Prostate gland (tissue), 2 donors: ENCODE measurements at regions not wholly inside any gene's neighbourhood (a gene's known extent, or its start where the extent isn't known, plus 50 kb on each side); places are given as distances from the start of the nearest gene placed in this dataset.

ENCODE experiments used
- POLR2A ChIP-seq: fragments of 450-650 bp; IDR thresholded peaks from one replicate; pipeline ENCODE4 v1.6.1; 2016; ENCODE audit warnings: antibody characterized with exemption, mild to moderate bottlenecking
- POLR2AphosphoS5 ChIP-seq: sonication (generic); formaldehyde crosslinking; IDR thresholded peaks from one replicate; pipeline ENCODE4 v1.6.1; 2017; ENCODE audit warnings: antibody characterized with exemption
- TF ChIP-seq, protein P1 (sequence below), 4 experiments: fragments of 200-600 bp in 2 of 4; fragments of 450-650 bp in 2 of 4; sonication (generic) in 2 of 4; IDR thresholded peaks; 1 replicate in 3 of 4; 2 replicates in 1 of 4; pipeline ENCODE4 v1.5.1; 2016 to 2019; ENCODE audit warnings: antibody characterized with exemption in 4 of 4, mild to moderate bottlenecking in 2 of 4, moderate library complexity in 2 of 4

DNA sequence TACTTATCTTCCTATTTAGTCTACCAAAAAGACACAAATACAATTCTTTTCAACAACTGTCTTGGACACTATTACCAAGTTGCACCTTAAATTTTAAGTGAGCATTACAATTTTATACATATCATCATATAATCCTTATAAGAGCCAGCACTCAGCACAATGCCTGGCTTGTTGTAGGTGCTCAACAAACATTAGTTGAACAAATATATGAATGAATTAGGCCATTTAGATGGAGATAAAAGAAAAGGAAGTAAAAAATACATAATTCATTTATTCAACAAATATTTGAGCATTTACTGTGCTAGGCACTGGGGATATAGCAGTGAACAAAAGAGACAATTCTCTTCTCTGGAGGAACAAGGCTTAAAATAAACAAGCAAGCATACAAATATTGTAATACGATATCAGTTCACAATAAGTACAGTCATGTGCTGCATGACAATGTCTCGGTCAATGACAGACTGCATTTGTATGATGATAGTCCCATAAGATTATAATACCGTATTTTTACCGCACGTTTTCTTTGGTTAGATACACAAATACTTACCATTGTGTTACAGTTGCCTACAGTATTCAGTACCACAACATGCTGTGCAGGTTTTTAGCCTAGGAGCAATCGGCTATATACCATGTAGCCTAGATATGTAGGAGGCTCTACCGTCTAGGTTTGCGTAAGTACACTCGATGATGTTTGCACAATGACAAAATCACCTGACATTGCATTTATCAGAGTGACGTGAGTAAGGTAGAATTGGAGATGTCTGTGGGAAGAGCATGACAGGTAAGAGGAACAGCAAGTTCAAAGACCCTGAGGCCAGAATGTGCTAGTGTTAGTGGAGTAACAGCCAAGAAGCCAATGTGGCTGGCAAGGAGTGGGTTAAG, 86.4 kb upstream of the HS3ST2 start:
- TF ChIP-seq POLR2AphosphoS5, result peak; percentile 74
- TF ChIP-seq, protein P1, sequence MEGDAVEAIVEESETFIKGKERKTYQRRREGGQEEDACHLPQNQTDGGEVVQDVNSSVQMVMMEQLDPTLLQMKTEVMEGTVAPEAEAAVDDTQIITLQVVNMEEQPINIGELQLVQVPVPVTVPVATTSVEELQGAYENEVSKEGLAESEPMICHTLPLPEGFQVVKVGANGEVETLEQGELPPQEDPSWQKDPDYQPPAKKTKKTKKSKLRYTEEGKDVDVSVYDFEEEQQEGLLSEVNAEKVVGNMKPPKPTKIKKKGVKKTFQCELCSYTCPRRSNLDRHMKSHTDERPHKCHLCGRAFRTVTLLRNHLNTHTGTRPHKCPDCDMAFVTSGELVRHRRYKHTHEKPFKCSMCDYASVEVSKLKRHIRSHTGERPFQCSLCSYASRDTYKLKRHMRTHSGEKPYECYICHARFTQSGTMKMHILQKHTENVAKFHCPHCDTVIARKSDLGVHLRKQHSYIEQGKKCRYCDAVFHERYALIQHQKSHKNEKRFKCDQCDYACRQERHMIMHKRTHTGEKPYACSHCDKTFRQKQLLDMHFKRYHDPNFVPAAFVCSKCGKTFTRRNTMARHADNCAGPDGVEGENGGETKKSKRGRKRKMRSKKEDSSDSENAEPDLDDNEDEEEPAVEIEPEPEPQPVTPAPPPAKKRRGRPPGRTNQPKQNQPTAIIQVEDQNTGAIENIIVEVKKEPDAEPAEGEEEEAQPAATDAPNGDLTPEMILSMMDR (IDR thresholded peaks at IDR 0.05), result no peak
- TF ChIP-seq POLR2A, result no peak
